Glutamatergic neuron (in vitro differentiated cells): ENCODE measurements at regions not wholly inside any gene's neighbourhood (a gene's known extent, or its start where the extent isn't known, plus 50 kb on each side); places are given as distances from the start of the nearest gene placed in this dataset.

Experiments used
- DNase-seq: peaks from one replicate; pipeline ENCODE4 v3.0.0; 2022
- H3K27ac Mint-ChIP-seq: one replicate; pipeline ENCODE4 v1.8.0; 2020; ENCODE audit warnings: mild to moderate bottlenecking, mixed read lengths, inconsistent platforms; ENCODE audit not compliant: unreplicated experiment
- H3K27me3 Mint-ChIP-seq: one replicate; pipeline ENCODE4 v1.8.0; 2020; ENCODE audit warnings: mild to moderate bottlenecking, moderate library complexity, mixed read lengths, inconsistent platforms; ENCODE audit not compliant: unreplicated experiment
- H3K36me3 Mint-ChIP-seq: one replicate; pipeline ENCODE4 v1.8.0; 2020; ENCODE audit warnings: mild to moderate bottlenecking, mixed read lengths, inconsistent platforms; ENCODE audit not compliant: unreplicated experiment
- H3K4me1 Mint-ChIP-seq: one replicate; pipeline ENCODE4 v1.8.0; 2020; ENCODE audit warnings: mild to moderate bottlenecking, low read depth, mixed read lengths, inconsistent platforms; ENCODE audit not compliant: unreplicated experiment
- H3K4me3 Mint-ChIP-seq: one replicate; pipeline ENCODE4 v1.8.0; 2020; ENCODE audit warnings: mild to moderate bottlenecking, mixed read lengths, inconsistent platforms; ENCODE audit not compliant: unreplicated experiment
- H3K9me3 Mint-ChIP-seq: one replicate; pipeline ENCODE4 v1.8.0; 2020; ENCODE audit warnings: mild to moderate bottlenecking, moderate library complexity, mixed read lengths, inconsistent platforms; ENCODE audit not compliant: unreplicated experiment
- TF ChIP-seq, protein P1 (sequence below): fragments of 200-600 bp; sonication (generic); IDR thresholded peaks from one replicate; pipeline ENCODE4 v1.5.0; 2021; ENCODE audit not compliant: partially characterized antibody, unreplicated experiment

DNA sequence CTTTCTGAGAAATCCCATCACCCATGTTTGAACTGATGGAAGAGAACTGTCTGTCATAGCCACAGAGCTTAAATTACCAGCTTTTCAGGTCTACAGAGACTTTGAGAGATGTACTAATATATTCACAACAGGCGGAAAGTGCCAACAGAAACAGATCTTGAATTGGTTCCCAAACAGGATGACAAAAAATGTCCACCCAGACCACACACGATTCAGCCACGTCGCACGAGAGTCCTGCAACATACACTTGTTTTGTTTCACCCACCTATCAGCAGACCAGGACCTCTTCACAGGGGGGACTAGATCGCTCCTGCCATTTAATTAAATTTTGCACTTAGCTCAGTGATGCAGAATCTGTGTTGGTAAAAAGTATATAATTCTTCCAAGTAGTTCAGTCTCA is 187.1 kb upstream of the CEP162 start:
- H3K27ac Mint-ChIP-seq = no peak overlapping the region
- peaks cover 3% of the 10 kb centered on the region for H3K4me1 Mint-ChIP-seq
- no peak overlapping the region for H3K4me3 Mint-ChIP-seq
- DNase-seq = no peak
- no peaks in the 10 kb centered on the region for H3K9me3 Mint-ChIP-seq
- H3K27me3 Mint-ChIP-seq = peaks cover 3% of the 10 kb centered on the region
- TF ChIP-seq, protein P1, sequence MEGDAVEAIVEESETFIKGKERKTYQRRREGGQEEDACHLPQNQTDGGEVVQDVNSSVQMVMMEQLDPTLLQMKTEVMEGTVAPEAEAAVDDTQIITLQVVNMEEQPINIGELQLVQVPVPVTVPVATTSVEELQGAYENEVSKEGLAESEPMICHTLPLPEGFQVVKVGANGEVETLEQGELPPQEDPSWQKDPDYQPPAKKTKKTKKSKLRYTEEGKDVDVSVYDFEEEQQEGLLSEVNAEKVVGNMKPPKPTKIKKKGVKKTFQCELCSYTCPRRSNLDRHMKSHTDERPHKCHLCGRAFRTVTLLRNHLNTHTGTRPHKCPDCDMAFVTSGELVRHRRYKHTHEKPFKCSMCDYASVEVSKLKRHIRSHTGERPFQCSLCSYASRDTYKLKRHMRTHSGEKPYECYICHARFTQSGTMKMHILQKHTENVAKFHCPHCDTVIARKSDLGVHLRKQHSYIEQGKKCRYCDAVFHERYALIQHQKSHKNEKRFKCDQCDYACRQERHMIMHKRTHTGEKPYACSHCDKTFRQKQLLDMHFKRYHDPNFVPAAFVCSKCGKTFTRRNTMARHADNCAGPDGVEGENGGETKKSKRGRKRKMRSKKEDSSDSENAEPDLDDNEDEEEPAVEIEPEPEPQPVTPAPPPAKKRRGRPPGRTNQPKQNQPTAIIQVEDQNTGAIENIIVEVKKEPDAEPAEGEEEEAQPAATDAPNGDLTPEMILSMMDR = no peak
- peaks cover 3% of the 10 kb centered on the region for H3K36me3 Mint-ChIP-seq

DNA sequence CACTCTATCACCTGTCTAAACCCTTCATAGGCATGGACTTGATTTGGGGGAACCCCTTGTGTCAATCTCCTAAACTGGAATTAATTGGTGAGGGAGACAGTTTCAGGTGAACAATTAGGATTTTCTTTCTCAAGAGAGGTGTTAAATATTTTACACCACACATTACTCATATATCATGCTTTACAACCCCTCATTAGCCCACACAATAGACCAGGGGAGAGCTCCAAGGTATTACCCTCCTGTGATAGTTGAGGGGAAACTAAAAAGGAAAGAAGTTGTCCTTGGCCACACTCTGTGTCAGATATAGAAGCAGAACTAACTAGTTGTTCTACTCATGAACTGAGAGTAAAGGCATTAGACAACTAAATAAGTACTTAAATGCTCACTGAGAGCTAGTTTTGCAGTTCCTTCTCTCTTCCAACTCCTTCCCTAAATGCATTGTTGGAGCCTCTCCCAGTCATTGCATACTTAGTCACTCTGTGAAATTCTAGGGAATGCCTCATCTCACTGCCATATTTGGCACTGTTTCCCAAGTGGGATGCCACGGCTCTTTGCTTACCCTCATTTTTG is 183.7 kb upstream of the CEP162 start:
- peaks cover 3% of the 10 kb centered on the region for H3K36me3 Mint-ChIP-seq
- no peak for DNase-seq
- no peaks in the 10 kb centered on the region for H3K9me3 Mint-ChIP-seq
- peaks cover 6% of the 10 kb centered on the region for H3K4me1 Mint-ChIP-seq
- H3K27ac Mint-ChIP-seq = no peak overlapping the region
- TF ChIP-seq, protein P1 = no peak
- peaks cover 3% of the 10 kb centered on the region for H3K27me3 Mint-ChIP-seq
- no peak overlapping the region for H3K4me3 Mint-ChIP-seq

DNA sequence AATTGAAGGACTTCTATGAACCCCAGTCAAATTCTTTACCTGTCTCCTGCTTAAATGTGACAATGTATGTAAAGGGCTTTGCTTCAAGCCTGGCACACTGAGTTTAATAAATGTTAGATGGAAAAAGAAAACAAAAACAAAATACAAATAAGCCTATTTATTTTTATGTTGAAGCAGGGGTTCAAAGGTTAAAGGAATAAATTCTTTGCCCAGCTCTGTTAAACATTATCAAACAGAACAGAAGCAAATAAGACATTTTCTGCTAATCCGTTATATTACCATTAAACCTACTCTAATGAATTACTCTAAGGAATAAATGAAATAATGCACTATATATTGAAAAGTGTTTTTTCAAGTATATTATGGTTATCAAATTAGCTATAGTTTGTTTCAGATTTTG is 182.5 kb upstream of the CEP162 start:
- no peaks in the 10 kb centered on the region for H3K9me3 Mint-ChIP-seq
- H3K4me1 Mint-ChIP-seq = peaks cover 6% of the 10 kb centered on the region
- peaks cover 3% of the 10 kb centered on the region for H3K36me3 Mint-ChIP-seq
- H3K27ac Mint-ChIP-seq = no peak overlapping the region
- H3K4me3 Mint-ChIP-seq = no peak overlapping the region
- no peak for DNase-seq
- peaks cover 3% of the 10 kb centered on the region for H3K27me3 Mint-ChIP-seq
- TF ChIP-seq, protein P1 = no peak

DNA sequence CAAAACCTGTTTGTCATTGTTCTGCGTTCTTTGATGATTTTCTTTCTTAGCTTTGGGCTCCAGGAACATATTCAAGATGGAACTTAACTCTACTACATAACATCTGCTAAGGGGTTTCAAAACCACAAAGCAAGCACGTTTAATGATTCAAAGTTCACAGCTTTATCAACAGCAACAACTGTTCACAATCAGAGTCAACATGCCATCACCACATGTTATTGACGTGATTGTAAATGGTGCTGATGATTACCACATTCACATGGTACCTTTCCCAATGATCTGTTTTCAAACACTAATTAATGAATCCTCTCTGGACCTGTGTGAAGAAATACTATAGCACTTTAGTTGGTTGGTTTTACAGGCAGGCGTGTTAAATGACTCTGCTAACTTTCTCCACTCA is 180.6 kb upstream of the CEP162 start:
- Mint-ChIP-seq H3K9me3 (no peaks in the 10 kb centered on the region), H3K27ac (no peak overlapping the region), H3K27me3 (peaks cover 3% of the 10 kb centered on the region), H3K4me1 (peaks cover 6% of the 10 kb centered on the region), H3K4me3 (no peak overlapping the region), H3K36me3 (peaks cover 3% of the 10 kb centered on the region)
- no peak for DNase-seq
- TF ChIP-seq, protein P1 = no peak

DNA sequence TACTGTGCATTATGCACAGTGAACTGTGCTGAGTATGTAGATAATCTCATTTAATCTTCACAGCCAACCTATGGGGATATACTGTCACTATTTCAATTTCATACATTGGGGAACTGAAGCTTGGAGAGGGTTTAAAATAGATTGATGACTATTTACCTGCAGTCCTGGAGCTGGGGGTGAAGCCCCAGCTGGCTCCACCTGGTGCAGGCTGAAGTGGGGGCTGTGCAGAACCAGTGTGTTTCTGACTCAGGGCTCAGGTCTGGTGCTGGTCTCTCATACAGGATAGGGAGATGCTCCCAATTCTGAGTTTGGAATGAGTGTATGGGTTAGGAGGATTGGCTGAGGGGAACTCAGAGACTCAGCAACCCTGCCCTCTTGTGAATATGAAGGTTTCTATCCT is 176.1 kb upstream of the CEP162 start:
- peaks cover 2% of the 10 kb centered on the region for H3K27me3 Mint-ChIP-seq
- DNase-seq = no peak
- TF ChIP-seq, protein P1 = no peak
- H3K27ac Mint-ChIP-seq = no peak overlapping the region
- no peaks in the 10 kb centered on the region for H3K36me3 Mint-ChIP-seq
- H3K4me3 Mint-ChIP-seq = no peak overlapping the region
- H3K9me3 Mint-ChIP-seq = no peaks in the 10 kb centered on the region
- H3K4me1 Mint-ChIP-seq = peaks cover 3% of the 10 kb centered on the region
